NCI-H524 (cell line): ENCODE measurements at regions not wholly inside any gene's neighbourhood (a gene's known extent, or its start where the extent isn't known, plus 50 kb on each side); places are given as distances from the start of the nearest gene placed in this dataset.
"Not testable (repeated sequence)": the region's sequence is repeated elsewhere in the genome, so short reads cannot be mapped to it uniquely, and the experiment has no call there.

Source experiments
- DNase-seq, 2 experiments: peaks; one replicate each; lab custom pipeline; 2025; lab: John Stamatoyannopoulos, UW

DNA sequence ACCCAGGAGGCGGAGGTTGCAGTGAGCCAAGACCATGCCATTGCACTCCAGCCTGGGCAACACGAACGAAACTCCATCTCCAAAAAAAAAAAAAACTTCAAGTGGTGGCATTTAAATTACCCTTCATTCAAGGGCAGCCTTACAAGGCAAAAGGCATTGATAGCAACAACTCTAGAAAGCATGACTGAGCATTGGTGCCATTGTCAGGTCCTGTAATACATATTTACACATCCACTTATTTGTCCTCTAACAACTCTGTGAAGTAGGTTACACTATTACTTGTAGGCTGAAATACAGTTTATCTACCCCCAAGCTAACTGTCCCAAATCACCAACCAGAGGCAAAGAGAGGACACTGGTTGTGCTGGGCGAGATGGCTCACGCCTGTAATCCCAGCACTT lies 52.7 kb upstream of the LARP1 start:
- no peak for DNase-seq

DNA sequence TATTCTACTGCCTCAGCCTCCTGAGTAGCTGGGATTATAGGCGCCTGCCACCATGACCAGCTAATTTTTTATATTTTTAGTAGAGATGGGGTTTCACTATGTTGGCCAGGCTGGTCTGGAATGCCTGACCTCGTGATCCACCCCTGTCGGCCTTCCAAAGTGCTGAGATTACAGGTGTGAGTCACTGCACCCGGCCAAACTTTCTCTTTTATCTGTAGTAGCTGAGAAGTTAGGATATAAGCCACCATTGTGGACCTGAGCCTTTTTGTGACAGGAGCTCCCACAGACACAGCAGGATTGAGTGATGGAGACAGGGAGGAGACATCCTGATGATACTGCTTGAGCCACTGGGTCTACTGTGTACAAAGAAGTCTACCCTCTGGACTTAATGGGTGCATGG lies 53.5 kb upstream of the LARP1 start:
- not testable (repeated sequence) for DNase-seq

DNA sequence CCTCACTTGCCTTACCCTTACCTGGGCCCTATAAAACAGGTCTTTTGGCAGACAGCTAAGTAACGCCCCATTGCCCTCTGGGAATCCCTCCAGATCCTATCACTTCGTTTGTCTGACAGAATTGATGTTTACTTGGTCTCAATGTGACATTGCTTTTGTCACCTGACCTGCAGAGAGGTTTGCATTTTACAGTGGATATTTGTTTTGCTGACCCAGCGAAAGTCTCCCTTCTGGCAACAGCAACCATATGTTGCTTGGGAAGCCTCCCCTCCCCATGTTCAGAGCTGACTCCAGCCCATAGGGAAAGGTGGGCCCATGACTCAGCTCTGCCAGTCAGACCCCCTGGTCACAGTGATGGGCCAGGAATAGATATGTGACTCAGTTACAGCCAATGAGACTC lies 54.0 kb upstream of the LARP1 start:
- no peak for DNase-seq

GRCh38 chr5:154700289-154700928 lies 54.8 kb upstream of the LARP1 start:
- DNase-seq, result not testable (repeated sequence)

- DNase-seq, result no peak
Measured at GRCh38 chr5:154698763-154699162, 56.4 kb upstream of the LARP1 start.

GRCh38 chr5:154697371-154697770 lies 57.8 kb upstream of the LARP1 start:
- no peak for DNase-seq

GRCh38 chr5:154696891-154697290 lies 58.3 kb upstream of the LARP1 start:
- no peak for DNase-seq

- no peak for DNase-seq
Measured at GRCh38 chr5:154694159-154694558, 61.0 kb upstream of the LARP1 start.

DNA sequence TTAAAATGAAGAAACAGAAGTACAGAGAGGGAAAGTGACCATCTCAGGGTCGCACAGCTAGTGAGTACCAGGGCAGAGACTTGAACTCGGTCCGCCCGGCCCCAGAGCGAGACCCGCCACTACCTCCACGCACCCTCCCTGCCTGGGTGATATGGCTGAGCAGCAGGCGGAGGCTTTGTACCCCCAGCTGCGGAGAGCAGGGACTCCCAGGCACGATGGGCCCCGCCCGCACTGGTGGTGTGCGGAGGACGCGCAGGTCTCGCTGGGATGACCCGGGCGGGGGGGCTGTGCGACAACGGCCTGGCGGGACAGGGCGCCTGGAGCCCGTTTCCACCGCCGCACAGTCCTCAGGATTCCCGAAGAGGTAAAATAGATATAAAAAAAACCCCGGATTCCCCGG lies 64.7 kb upstream of the LARP1 start:
- no peak for DNase-seq

DNA sequence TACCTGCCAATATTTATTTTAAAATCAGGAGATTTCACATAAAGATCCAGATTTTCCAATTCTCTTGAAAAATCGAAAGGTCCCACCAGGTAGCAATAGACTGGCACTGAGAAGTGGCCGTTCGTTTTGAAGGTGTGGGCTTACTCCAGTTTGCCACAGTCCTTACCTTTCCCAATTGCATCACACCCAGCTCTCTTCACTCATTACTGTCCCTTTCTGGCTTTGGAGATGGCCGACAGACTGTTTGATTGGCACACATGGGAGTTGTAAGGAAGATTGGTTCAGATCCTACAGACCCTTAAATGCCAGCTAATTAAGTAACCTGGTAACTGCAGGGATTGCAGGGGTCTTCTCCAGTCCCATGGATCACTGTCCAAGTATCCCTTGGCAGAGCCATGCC lies 68.7 kb upstream of the LARP1 start:
- DNase-seq, result no peak

DNA sequence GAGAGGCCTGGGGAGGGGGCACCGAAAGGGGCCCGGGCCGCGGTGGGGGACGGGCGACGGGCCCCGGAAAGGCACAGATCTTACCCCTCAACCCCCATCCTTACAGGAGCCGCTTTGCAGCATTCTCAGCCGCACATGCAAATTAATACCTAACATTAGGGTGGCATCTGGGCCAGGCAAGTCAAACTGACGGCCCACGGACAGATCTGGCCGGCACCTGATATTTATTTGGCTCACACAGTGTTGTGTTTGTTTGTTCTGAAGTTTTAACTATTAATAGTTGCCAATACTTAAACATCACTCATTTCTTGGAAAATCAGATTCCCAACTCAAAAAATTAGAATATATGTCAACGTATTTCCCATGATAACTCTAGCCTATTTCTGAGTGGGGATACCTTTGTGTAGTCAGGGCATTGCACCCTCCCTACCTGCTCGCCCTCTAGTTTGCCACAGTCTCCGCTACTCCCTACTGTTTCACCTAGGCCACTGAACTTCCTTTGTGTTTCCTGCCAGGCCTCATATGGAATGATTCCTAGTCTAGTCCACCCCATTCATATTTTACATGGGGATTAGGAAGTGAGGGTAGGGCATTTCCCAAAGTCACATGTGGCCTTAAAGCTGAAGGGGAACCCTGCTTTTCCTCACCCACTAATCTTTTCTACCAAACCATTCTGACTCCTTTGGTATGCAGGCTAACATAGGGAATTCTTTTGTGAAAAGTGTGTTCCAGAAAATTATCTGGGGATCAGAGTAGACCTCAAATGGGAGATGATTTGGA lies 71.9 kb upstream of the LARP1 start:
- peak in 1 of 2 experiments; percentile 58 for DNase-seq

GRCh38 chr5:154679501-154679900 lies 75.7 kb upstream of the LARP1 start:
- DNase-seq, result peak in 1 of 2 experiments; percentile 14

DNA sequence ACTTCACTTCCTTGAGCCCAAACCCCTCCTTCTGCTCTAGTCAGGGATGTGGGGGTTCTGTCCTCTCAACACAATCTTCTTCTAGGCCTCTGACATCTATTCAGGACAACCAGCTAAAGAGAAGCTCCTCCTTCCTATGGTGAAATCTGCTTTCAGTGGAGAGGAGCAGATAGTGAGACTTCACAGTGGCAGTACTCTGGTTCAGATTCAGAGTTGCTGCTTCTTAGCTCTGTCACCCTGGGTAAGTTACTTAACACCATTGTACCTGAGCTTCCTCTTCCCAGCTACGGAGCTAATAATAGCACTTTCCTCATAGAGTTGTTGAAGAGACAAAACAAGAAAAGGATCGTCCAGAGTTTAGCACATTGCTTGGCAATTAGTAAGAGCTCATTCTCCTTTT lies 77.3 kb upstream of the LARP1 start:
- DNase-seq, result no peak

DNA sequence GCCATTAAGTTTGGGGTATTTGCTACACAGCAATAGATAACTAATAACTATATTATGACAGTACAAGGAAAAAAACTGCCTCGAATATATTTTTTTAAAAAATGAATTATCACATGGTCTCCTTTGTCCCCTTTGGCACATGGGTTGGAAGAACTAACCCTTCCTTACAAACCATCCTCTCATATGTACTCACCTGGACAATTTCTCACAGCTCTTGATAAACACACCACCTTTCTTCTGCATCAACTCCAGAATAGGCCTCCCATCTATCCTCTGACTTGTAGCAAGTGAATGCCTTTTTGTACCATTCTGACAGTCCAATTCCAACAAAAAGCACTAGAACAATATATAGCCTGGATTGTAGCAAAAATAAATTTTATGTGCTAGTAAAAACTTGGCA lies 78.7 kb upstream of the LARP1 start:
- DNase-seq, result no peak

DNA sequence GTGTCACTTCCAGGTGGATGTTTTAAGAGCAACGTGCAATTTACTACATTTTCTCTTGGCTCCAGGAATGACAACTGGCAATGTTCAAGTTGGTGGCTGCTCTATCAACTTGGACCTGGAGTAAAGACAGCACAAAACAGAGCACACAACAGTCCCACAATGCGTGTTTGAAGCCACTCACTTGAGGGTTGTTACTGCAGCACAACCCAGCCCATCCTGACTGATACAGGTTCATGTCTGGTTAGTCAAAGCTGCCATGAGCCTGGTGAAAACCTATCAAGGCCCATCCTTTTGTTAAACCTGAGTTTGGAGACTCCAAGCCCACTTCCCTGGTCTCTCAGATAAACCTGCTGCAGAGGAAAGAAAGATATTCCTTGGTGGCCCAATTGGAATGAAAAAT lies 81.1 kb upstream of the LARP1 start:
- no peak for DNase-seq

DNA sequence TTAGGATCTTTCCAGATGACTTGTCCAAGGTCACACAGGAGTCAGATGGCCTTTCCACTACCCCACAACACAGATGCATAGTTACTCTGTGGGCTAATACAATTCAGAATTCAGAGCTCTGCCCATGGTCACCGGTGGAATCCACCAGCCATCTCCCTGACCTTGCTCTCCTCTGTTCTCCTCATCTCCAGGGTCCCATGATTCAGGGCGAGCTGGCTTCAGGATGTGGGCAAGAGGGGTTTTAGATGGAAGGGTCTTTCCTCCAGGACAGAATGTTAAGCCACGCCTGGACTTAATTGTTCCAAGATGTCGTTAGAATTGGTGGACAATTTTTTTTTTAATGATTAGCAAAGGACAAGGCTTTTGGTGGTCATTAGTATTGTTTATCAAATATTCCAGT lies 81.7 kb upstream of the LARP1 start:
- no peak for DNase-seq

DNA sequence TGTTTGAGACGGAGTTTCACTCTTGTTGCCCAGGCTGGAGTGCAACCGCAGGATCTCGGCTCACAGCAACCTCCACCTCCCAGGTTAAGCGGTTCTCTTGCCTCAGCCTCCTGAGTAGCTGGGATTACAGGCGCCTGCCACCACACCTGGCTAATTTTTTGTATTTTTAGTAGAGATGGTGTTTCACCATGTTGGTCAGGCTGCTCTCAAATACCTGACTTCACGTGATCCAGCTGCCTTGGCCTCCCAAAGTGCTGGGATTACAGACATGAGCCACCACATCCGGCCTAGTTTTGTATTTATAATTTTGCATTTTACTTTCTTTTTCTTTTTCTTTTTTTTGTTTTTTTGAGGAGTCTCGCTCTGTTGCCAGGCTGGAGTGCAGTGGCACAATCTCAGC lies 85.3 kb upstream of the LARP1 start:
- DNase-seq, result not testable (repeated sequence)

- DNase-seq, result no peak
Measured at GRCh38 chr5:154669402-154669801, 85.8 kb upstream of the LARP1 start.

DNA sequence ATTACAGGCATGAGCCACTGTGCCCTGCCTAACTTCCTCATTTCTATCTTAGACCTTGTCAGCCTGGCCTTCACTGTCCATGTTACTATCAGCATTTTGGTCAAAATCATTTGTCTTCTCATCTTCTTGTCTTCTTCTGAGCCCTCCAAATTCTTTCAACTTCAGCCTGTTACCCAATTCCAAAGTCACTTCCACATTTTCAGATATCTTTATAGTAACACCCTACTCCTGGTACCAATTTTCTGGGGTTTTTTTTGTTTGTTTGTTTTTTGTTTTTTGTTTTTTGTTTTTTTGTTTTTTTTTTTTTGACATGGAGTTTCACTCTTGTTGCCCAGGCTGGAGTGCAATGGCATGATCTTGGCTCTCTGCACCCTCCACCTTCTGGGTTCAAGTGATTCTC lies 90.3 kb upstream of the LARP1 start:
- DNase-seq, result no peak

GRCh38 chr5:154663424-154663823 lies 91.8 kb upstream of the LARP1 start:
- DNase-seq, result no peak

GRCh38 chr5:154654486-154655371 lies 100.4 kb upstream of the LARP1 start:
- no peak for DNase-seq

GRCh38 chr5:154653764-154654485 lies 101.3 kb upstream of the LARP1 start:
- no peak for DNase-seq
